B cell (primary cell): ENCODE measurements at regions not wholly inside any gene's neighbourhood (a gene's known extent, or its start where the extent isn't known, plus 50 kb on each side); places are given as distances from the start of the nearest gene placed in this dataset.

Source experiments
- ATAC-seq: fragments of 200-7000 bp; cut with Tn5 transposase; one replicate; pipeline ENCODE4 v1.10.0; 2021; ENCODE audit warnings: low read depth, mild to moderate bottlenecking, moderate number of reproducible peaks, moderate library complexity
- CTCF ChIA-PET: fragments of 350-600 bp; sonication (Branson Sonifier 250); formaldehyde crosslinking; loops from one replicate; lab custom pipeline; 2021; ENCODE audit warnings: antibody characterized with exemption, inconsistent platforms; lab: Charles Lee
- POLR2A ChIA-PET: fragments of 350-600 bp; sonication (Branson Sonifier 250); formaldehyde crosslinking; loops from one replicate; lab custom pipeline; 2021; ENCODE audit warnings: antibody characterized with exemption; lab: Charles Lee
- DNase-seq: peaks from one replicate; pipeline ENCODE4 v3.0.0; 2013
- H2AFZ ChIP-seq: 2 replicates; pipeline ENCODE4 v1.6.1; 2012; ENCODE audit warnings: mild to moderate bottlenecking, low read depth, low read length; ENCODE audit not compliant: insufficient read depth, poor library complexity, severe bottlenecking
- H3K27ac ChIP-seq, 2 donors: 1 replicate in 1 of 2; 2 replicates in 1 of 2; pipeline ENCODE4 v1.5.1; 2012 to 2013; ENCODE audit warnings: low read length in 2 of 2, mild to moderate bottlenecking in 2 of 2, moderate library complexity in 1 of 2
- H3K27me3 ChIP-seq, 4 experiments: fragments of 200-600 bp in 1 of 4; sonication (generic) in 1 of 4; replicated peaks in 1 of 4; 1 replicate in 2 of 4; 2 replicates in 2 of 4; pipeline versions ENCODE4 v1.6.1 to v1.7.0; 2013 to 2016; ENCODE audit warnings: low read length in 3 of 4, mild to moderate bottlenecking in 2 of 4, mixed read lengths in 1 of 4, moderate library complexity in 1 of 4; ENCODE audit not compliant: insufficient read depth in 4 of 4, control insufficient read depth in 3 of 4; ENCODE audit errors: control extremely low read depth in 1 of 4
- H3K36me3 ChIP-seq, 2 experiments: replicated peaks in 1 of 2; 1 replicate in 1 of 2; 2 replicates in 1 of 2; pipeline versions ENCODE4 v1.6.1 to v1.7.1; 2013; ENCODE audit warnings: low read length in 1 of 2; ENCODE audit not compliant: insufficient read depth in 2 of 2, control insufficient read depth in 1 of 2; ENCODE audit errors: control extremely low read depth in 1 of 2, extremely low read depth in 1 of 2
- H3K4me1 ChIP-seq, 2 donors: fragments of 200-600 bp in 1 of 2; sonication (generic) in 1 of 2; 1 replicate in 1 of 2; 2 replicates in 1 of 2; pipeline versions ENCODE4 v1.5.1 to v1.6.1; 2013 to 2017; ENCODE audit warnings: low read length in 2 of 2; ENCODE audit not compliant: control insufficient read depth in 2 of 2, insufficient read depth in 2 of 2
- H3K4me2 ChIP-seq: replicated peaks from 2 replicates; pipeline ENCODE3; 2012; ENCODE audit warnings: mild to moderate bottlenecking, low read depth, low read length; ENCODE audit not compliant: poor library complexity, severe bottlenecking
- H3K4me3 ChIP-seq, 5 experiments: fragments of 200-600 bp in 1 of 5; sonication (generic) in 1 of 5; 1 replicate in 3 of 5; 2 replicates in 2 of 5; pipeline versions ENCODE4 v1.5.1 to v1.7.0; 2011 to 2016; ENCODE audit warnings: low read length in 4 of 5, mild to moderate bottlenecking in 4 of 5, low read depth in 2 of 5, control low read depth in 1 of 5, moderate library complexity in 1 of 5; ENCODE audit not compliant: insufficient read depth in 1 of 5; ENCODE audit errors: control extremely low read depth in 1 of 5, extremely low read depth in 1 of 5
- H3K79me2 ChIP-seq: fragments of 200-600 bp; sonication (generic); one replicate; pipeline ENCODE4 v1.6.0; 2016; ENCODE audit warnings: low read length; ENCODE audit not compliant: control insufficient read depth, insufficient read depth
- H3K9ac ChIP-seq: fragments of 200-600 bp; sonication (generic); 2 replicates; pipeline ENCODE4 v1.6.1; 2017; ENCODE audit warnings: mild to moderate bottlenecking, low read length, moderate library complexity
- H3K9me3 ChIP-seq, 3 donors: one replicate each; pipeline versions ENCODE4 v1.6.1 to v1.7.1; 2013; ENCODE audit warnings: low read length in 2 of 3; ENCODE audit not compliant: control insufficient read depth in 2 of 3, insufficient read depth in 1 of 3; ENCODE audit errors: control extremely low read depth in 1 of 3
- H4K20me1 ChIP-seq: 2 replicates; pipeline ENCODE4 v1.6.0; 2012; ENCODE audit warnings: mild to moderate bottlenecking, low read length; ENCODE audit not compliant: insufficient read depth, control insufficient read depth, poor library complexity, severe bottlenecking
- H3K27ac Mint-ChIP-seq: one replicate; pipeline ENCODE4 v1.8.0; 2021; ENCODE audit warnings: mixed read lengths
- H3K27me3 Mint-ChIP-seq: one replicate; pipeline ENCODE4 v1.8.0; 2021; ENCODE audit warnings: mixed read lengths
- H3K4me1 Mint-ChIP-seq: one replicate; pipeline ENCODE4 v1.8.0; 2021; ENCODE audit warnings: mixed read lengths
- H3K4me3 Mint-ChIP-seq: one replicate; pipeline ENCODE4 v1.8.0; 2021; ENCODE audit warnings: mixed read lengths
- H3K9me3 Mint-ChIP-seq: one replicate; pipeline ENCODE4 v1.8.0; 2022; ENCODE audit warnings: mixed read lengths; ENCODE audit not compliant: insufficient read depth
- CTCF ChIP-seq: fragments of 200-600 bp; IDR thresholded peaks from one replicate; pipeline ENCODE4 v1.8.0; 2022; ENCODE audit warnings: antibody characterized with exemption, mild to moderate bottlenecking
- EZH2 ChIP-seq: IDR thresholded peaks from 2 replicates; pipeline ENCODE4 v1.6.1; 2012; ENCODE audit warnings: borderline replicate concordance, low read depth, mild to moderate bottlenecking, moderate library complexity, low read length; ENCODE audit not compliant: insufficient read depth, poor library complexity, severe bottlenecking
- WGBS: methylation state at CpG from one replicate; pipeline ENCODE4 v1.1.5; 2013; ENCODE audit warnings: missing lambda C conversion rate; ENCODE audit not compliant: insufficient coverage; 5-methylcytosine and 5-hydroxymethylcytosine counted together
- intact Hi-C: fragments of 100-400 bp; cut with micrococcal nuclease; formaldehyde crosslinking; loops from one replicate; pipeline ENCODE4 v1.10.0; 2022

GRCh38 chr5:133866160-133866902 lies 102.1 kb downstream of the C5orf15 start:
- ATAC-seq (no peak), DNase-seq (no peak)
- Histone ChIP-seq H2AFZ (no peak overlapping the region), H3K79me2 (no peaks in the 10 kb centered on the region), H3K4me1 (peaks cover 36 to 46% of the 10 kb centered on the region in 2 donors), H3K4me3 (no peak overlapping the region), H4K20me1 (no peaks in the 10 kb centered on the region), H3K36me3 (no peaks in the 10 kb centered on the region), H3K27me3 (no peaks in the 10 kb centered on the region), H3K27ac (no peak overlapping the region), H3K9me3 (no peaks in the 10 kb centered on the region), H3K4me2 (no peak overlapping the region), H3K9ac (no peak overlapping the region)
- intact Hi-C loops = loop anchor here (5.0 to 10.0 kb wide), 3 partner anchors 112 to 1479 kb away; no protein-coding TSS in a partner anchor
- Mint-ChIP-seq H3K27me3 (no peaks in the 10 kb centered on the region), H3K9me3 (no peaks in the 10 kb centered on the region), H3K27ac (no peak overlapping the region), H3K4me1 (peaks cover 21% of the 10 kb centered on the region), H3K4me3 (no peak overlapping the region)
- ChIA-PET POLR2A (interaction anchor here (0.5 kb wide), 1 partner anchor 755 kb away, joined by 5 read pairs; no protein-coding TSS in a partner anchor), CTCF (interaction anchor here (0.6 to 1.6 kb wide), 7 partner anchors 11 to 756 kb away, joined by 3 to 5 read pairs (median 3); no protein-coding TSS in a partner anchor)
- TF ChIP-seq CTCF (no peak), EZH2 (no peak)
- WGBS = 68% methylated on average over 12 of the region's 12 CpGs

- intact Hi-C loops = loop anchor here (5.0 to 10.0 kb wide), 3 partner anchors 110 to 1478 kb away; no protein-coding TSS in a partner anchor
- Mint-ChIP-seq H3K4me3 (no peak overlapping the region), H3K4me1 (peaks cover 30% of the 10 kb centered on the region), H3K9me3 (no peaks in the 10 kb centered on the region), H3K27ac (no peak overlapping the region), H3K27me3 (no peaks in the 10 kb centered on the region)
- DNase-seq = no peak
- H3K27ac ChIP-seq = no peak overlapping the region
- TF ChIP-seq CTCF (no peak), EZH2 (no peak)
- no peak overlapping the region for H3K9ac ChIP-seq
- H4K20me1 ChIP-seq = no peaks in the 10 kb centered on the region
- H3K36me3 ChIP-seq = no peaks in the 10 kb centered on the region
- no peaks in the 10 kb centered on the region for H3K27me3 ChIP-seq
- no peak overlapping the region for H3K4me3 ChIP-seq
- H3K9me3 ChIP-seq = no peaks in the 10 kb centered on the region
- H3K79me2 ChIP-seq = no peaks in the 10 kb centered on the region
- no peak for ATAC-seq
- no peak overlapping the region for H2AFZ ChIP-seq
- 80% methylated on average over 5 of the region's 5 CpGs for WGBS
- peaks cover 44 to 52% of the 10 kb centered on the region in 2 donors for H3K4me1 ChIP-seq
- ChIA-PET POLR2A (no interaction called here), CTCF (interaction anchor here (1.0 kb wide), 1 partner anchor 257 kb away, joined by 3 read pairs; no protein-coding TSS in a partner anchor)
- no peak overlapping the region for H3K4me2 ChIP-seq
Measured at GRCh38 chr5:133865113-133865512, 103.3 kb downstream of the C5orf15 start.
